Mucosa of descending colon (tissue), 3 donors: ENCODE measurements at regions not wholly inside any gene's neighbourhood (a gene's known extent, or its start where the extent isn't known, plus 50 kb on each side); places are given as distances from the start of the nearest gene placed in this dataset.
"Not testable (repeated sequence)": the region's sequence is repeated elsewhere in the genome, so short reads cannot be mapped to it uniquely, and the experiment has no call there.

Experiments used
- ATAC-seq: fragments of 200-7000 bp; cut with Tn5 transposase; one replicate; pipeline ENCODE4 v1.9.1; 2020; ENCODE audit warnings: mild to moderate bottlenecking, moderate library complexity
- DNase-seq, 3 donors: peaks; one replicate each; pipeline ENCODE4 v3.0.0-alpha.2; 2020
- H3K36me3 ChIP-seq: fragments of 200-600 bp; one replicate; pipeline ENCODE4 v1.8.0; 2021; ENCODE audit warnings: low read depth, mild to moderate bottlenecking
- H3K4me1 ChIP-seq: fragments of 200-600 bp; one replicate; pipeline ENCODE4 v1.8.0; 2021; ENCODE audit warnings: low read depth, mild to moderate bottlenecking
- H3K4me3 ChIP-seq: fragments of 200-600 bp; one replicate; pipeline ENCODE4 v1.8.0; 2021; ENCODE audit warnings: mild to moderate bottlenecking
- H3K9me3 ChIP-seq: fragments of 200-600 bp; one replicate; pipeline ENCODE4 v1.8.0; 2021; ENCODE audit warnings: mild to moderate bottlenecking
- CTCF ChIP-seq: fragments of 200-600 bp; IDR thresholded peaks from one replicate; pipeline ENCODE4 v1.8.0; 2022; ENCODE audit warnings: antibody characterized with exemption, mild to moderate bottlenecking
- intact Hi-C, 2 donors: fragments of 100-400 bp; cut with DNase I in 1 of 2; cut with micrococcal nuclease in 1 of 2; formaldehyde crosslinking; loops; one replicate each; pipeline versions ENCODE4 v1.11.0 to v1.11.1; 2022; cut with DNase I, micrococcal nuclease
- donor health status: DM: no; HTN: no; CAD: no; lungs with moderate emphysema.
- donor health status: DM: no; HTN: no; CAD: no.
- donor health status: DM: no; HTN: yes; CAD: no.

- no peak for DNase-seq
- ATAC-seq = no peak
- Histone ChIP-seq H3K4me1 (no peaks in the 10 kb centered on the region), H3K9me3 (no peaks in the 10 kb centered on the region), H3K4me3 (no peak overlapping the region), H3K36me3 (no peaks in the 10 kb centered on the region)
- intact Hi-C loops = no loop called here
- TF ChIP-seq CTCF = no peak
These were observed 475.5 kb upstream of the ACO1 start for GRCh38 chr9:31908891-31909480.

- Histone ChIP-seq H3K36me3 (no peaks in the 10 kb centered on the region), H3K4me3 (no peak overlapping the region), H3K9me3 (no peaks in the 10 kb centered on the region), H3K4me1 (no peaks in the 10 kb centered on the region)
- intact Hi-C loops = no loop called here
- TF ChIP-seq CTCF = no peak
- ATAC-seq (no peak), DNase-seq (no peak)
These were observed 471.8 kb upstream of the ACO1 start for GRCh38 chr9:31912636-31913035.

- intact Hi-C loops = no loop called here
- H3K4me3 ChIP-seq = no peak overlapping the region
- no peaks in the 10 kb centered on the region for H3K4me1 ChIP-seq
- ATAC-seq (no peak), DNase-seq (no peak)
- no peaks in the 10 kb centered on the region for H3K36me3 ChIP-seq
- TF ChIP-seq CTCF = no peak
- H3K9me3 ChIP-seq = no peaks in the 10 kb centered on the region
These were observed 467.7 kb upstream of the ACO1 start for GRCh38 chr9:31916591-31917241.

GRCh38 chr9:31937737-31938136 lies 446.7 kb upstream of the ACO1 start:
- H3K4me3 ChIP-seq, H3K36me3 ChIP-seq, ATAC-seq, DNase-seq, intact Hi-C loops, H3K4me1 ChIP-seq, H3K9me3 ChIP-seq: not testable (repeated sequence)

GRCh38 chr9:31950756-31951155 lies 433.7 kb upstream of the ACO1 start:
- intact Hi-C loops = no loop called here
- no peak for TF ChIP-seq CTCF

GRCh38 chr9:31958572-31958971 lies 425.9 kb upstream of the ACO1 start:
- TF ChIP-seq CTCF = no peak
- intact Hi-C loops = no loop called here
- Histone ChIP-seq H3K4me1 (no peaks in the 10 kb centered on the region), H3K4me3 (no peak overlapping the region), H3K36me3 (no peaks in the 10 kb centered on the region), H3K9me3 (peaks cover 51% of the 10 kb centered on the region)
- ATAC-seq (no peak), DNase-seq (no peak)

More at GRCh38 chr9:31950756-31951155, 433.7 kb upstream of the ACO1 start:
- H3K36me3 ChIP-seq = no peaks in the 10 kb centered on the region
- H3K9me3 ChIP-seq = peaks cover 9% of the 10 kb centered on the region
- H3K4me3 ChIP-seq = no peak overlapping the region
- ATAC-seq (no peak), DNase-seq (no peak)
- no peaks in the 10 kb centered on the region for H3K4me1 ChIP-seq
